NB4 (cell line): ENCODE measurements at regions not wholly inside any gene's neighbourhood (a gene's known extent, or its start where the extent isn't known, plus 50 kb on each side); places are given as distances from the start of the nearest gene placed in this dataset.

Experiments used
- CTCF ChIP-seq: IDR thresholded peaks from one replicate; pipeline ENCODE4 v1.5.1; 2012; ENCODE audit warnings: low read depth, low read length
- MAX ChIP-seq: IDR thresholded peaks from 2 replicates; pipeline ENCODE4 v1.6.1; 2011; ENCODE audit warnings: low read depth, low read length
- MYC ChIP-seq: IDR thresholded peaks from 2 replicates; pipeline ENCODE4 v1.6.1; 2011; ENCODE audit warnings: low read depth, low read length
- POLR2A ChIP-seq: IDR thresholded peaks from 2 replicates; pipeline ENCODE4 v1.6.1; 2011; ENCODE audit warnings: mild to moderate bottlenecking; ENCODE audit not compliant: insufficient read length; ENCODE audit errors: extremely low read depth

GRCh38 chr7:26492816-26493215, 201.2 kb downstream of the SNX10 start:
- TF ChIP-seq CTCF (no peak), MAX (no peak), POLR2A (no peak), MYC (no peak)
